ENCODE measurements at regions not wholly inside any gene's neighbourhood (a gene's known extent, or its start where the extent isn't known, plus 50 kb on each side); places are given as distances from the start of the nearest gene placed in this dataset.

GRCh38 chr15:98131924-98132323 lies 171.4 kb downstream of the ARRDC4 start:
- CTCF ChIA-PET = no interaction called here
- no peaks in the 10 kb centered on the region for H3K9me3 ChIP-seq (replicated peaks; ENCODE audit: control insufficient read depth, insufficient read depth, low read length)

GRCh38 chr15:98134905-98135304 lies 174.4 kb downstream of the ARRDC4 start:
- no peak overlapping the region for H3K4me2 ChIP-seq (ENCODE audit: insufficient read depth, low read length)
- ChIA-PET CTCF (no interaction called here), POLR2A (no interaction called here)
- intact Hi-C loops (cut with micrococcal nuclease) (no loop called here), dilution Hi-C loops (cut with MboI; ENCODE audit: extremely low pct_ligation_motif_present, low sequenced_read_pairs) (no loop called here)
- TF ChIP-seq EZH2 (IDR thresholded peaks at IDR 0.05; ENCODE audit: borderline replicate concordance, low read depth, low read length, severe bottlenecking) = no peak
- no peak for TF ChIP-seq POLR2A (IDR thresholded peaks at IDR 0.05; ENCODE audit: low read depth, low read length)
- no peak for TF ChIP-seq MYC (IDR thresholded peaks at IDR 0.05; ENCODE audit: low read depth, low read length)
- no peak for TF ChIP-seq GATA2 (IDR thresholded peaks at IDR 0.05; ENCODE audit: insufficient read depth, insufficient read length, low read depth, low read length)
- no peak for TF ChIP-seq FOS (IDR thresholded peaks at IDR 0.05; ENCODE audit: borderline replicate concordance, insufficient read depth, low read length)
- TF ChIP-seq MAX (IDR thresholded peaks at IDR 0.05; ENCODE audit: insufficient read depth, insufficient read length) = no peak
- no peak for TF ChIP-seq CTCF (IDR thresholded peaks at IDR 0.05; ENCODE audit: extremely low read depth in 1 of 2, insufficient read depth in 1 of 2, low read depth in 1 of 2, low read length in 2 of 2)
- TF ChIP-seq JUN (IDR thresholded peaks at IDR 0.05; ENCODE audit: borderline replicate concordance, insufficient read depth, insufficient read length, low read depth) = no peak
- no peak for TF ChIP-seq POLR2AphosphoS5 (IDR thresholded peaks at IDR 0.05; ENCODE audit: insufficient read depth, low read depth, low read length)
- H3K4me1 ChIP-seq (ENCODE audit: control insufficient read depth, extremely low read depth, insufficient read depth, low read length) = no peaks in the 10 kb centered on the region
- H3K9me1 ChIP-seq (replicated peaks; ENCODE audit: control insufficient read depth, extremely low read depth, insufficient read depth, low read length) = no peaks in the 10 kb centered on the region
- H3K9ac ChIP-seq (replicated peaks; ENCODE audit: extremely low read depth, insufficient read depth, low read length) = no peak overlapping the region
- no peaks in the 10 kb centered on the region for H3K36me3 ChIP-seq (ENCODE audit: control insufficient read depth in 2 of 2, extremely low read depth in 1 of 2, insufficient read depth in 2 of 2, low read length in 2 of 2)
- H4K20me1 ChIP-seq (replicated peaks; ENCODE audit: control insufficient read depth, extremely low read depth, insufficient read depth, low read length) = no peaks in the 10 kb centered on the region
- no peak overlapping the region for H3K4me3 ChIP-seq (replicated peaks in 1 of 3; ENCODE audit: insufficient read depth in 1 of 3, low read depth in 1 of 3, low read length in 3 of 3)
- DNase-seq (ENCODE audit: low read depth, low spot score) (no peak), FAIRE-seq (no peak)
- no peaks in the 10 kb centered on the region for H3K79me2 ChIP-seq (ENCODE audit: control insufficient read depth, insufficient read depth, low read length)
- no TSS peak for BruUV-seq (replicated peaks)
- no peak overlapping the region for H2AFZ ChIP-seq (ENCODE audit: low read depth, low read length)
- H3K9me3 ChIP-seq (replicated peaks; ENCODE audit: control insufficient read depth, insufficient read depth, low read length) = no peaks in the 10 kb centered on the region
- no peak overlapping the region for H3K27ac ChIP-seq (ENCODE audit: insufficient read depth, low read depth, low read length)
- H3K27me3 ChIP-seq (ENCODE audit: control insufficient read depth in 2 of 2, insufficient read depth in 2 of 2, low read length in 2 of 2) = no peaks in the 10 kb centered on the region

More at GRCh38 chr15:98131924-98132323, 171.4 kb downstream of the ARRDC4 start:
- POLR2A ChIA-PET = no interaction called here
- no peaks in the 10 kb centered on the region for H3K4me1 ChIP-seq (ENCODE audit: control insufficient read depth, extremely low read depth, insufficient read depth, low read length)
- no peak overlapping the region for H3K27ac ChIP-seq (ENCODE audit: insufficient read depth, low read depth, low read length)
- no peaks in the 10 kb centered on the region for H3K27me3 ChIP-seq (ENCODE audit: control insufficient read depth in 2 of 2, insufficient read depth in 2 of 2, low read length in 2 of 2)
- no peaks in the 10 kb centered on the region for H3K36me3 ChIP-seq (ENCODE audit: control insufficient read depth in 2 of 2, extremely low read depth in 1 of 2, insufficient read depth in 2 of 2, low read length in 2 of 2)
- H3K4me3 ChIP-seq (replicated peaks in 1 of 3; ENCODE audit: insufficient read depth in 1 of 3, low read depth in 1 of 3, low read length in 3 of 3) = no peak overlapping the region
- dilution Hi-C loops (cut with MboI; ENCODE audit: extremely low pct_ligation_motif_present, low sequenced_read_pairs) (no loop called here), intact Hi-C loops (cut with micrococcal nuclease) (no loop called here)
- H3K9ac ChIP-seq (replicated peaks; ENCODE audit: extremely low read depth, insufficient read depth, low read length) = no peak overlapping the region
- no peak overlapping the region for H3K4me2 ChIP-seq (ENCODE audit: insufficient read depth, low read length)
- no peaks in the 10 kb centered on the region for H4K20me1 ChIP-seq (replicated peaks; ENCODE audit: control insufficient read depth, extremely low read depth, insufficient read depth, low read length)
- TF ChIP-seq GATA2 (IDR thresholded peaks at IDR 0.05; ENCODE audit: insufficient read depth, insufficient read length, low read depth, low read length) = no peak
- no peak for TF ChIP-seq CTCF (IDR thresholded peaks at IDR 0.05; ENCODE audit: extremely low read depth in 1 of 2, insufficient read depth in 1 of 2, low read depth in 1 of 2, low read length in 2 of 2)
- no peak for TF ChIP-seq POLR2AphosphoS5 (IDR thresholded peaks at IDR 0.05; ENCODE audit: insufficient read depth, low read depth, low read length)
- no peaks in the 10 kb centered on the region for H3K9me1 ChIP-seq (replicated peaks; ENCODE audit: control insufficient read depth, extremely low read depth, insufficient read depth, low read length)
- H3K79me2 ChIP-seq (ENCODE audit: control insufficient read depth, insufficient read depth, low read length) = no peaks in the 10 kb centered on the region
- no TSS peak for BruUV-seq (replicated peaks)
- H2AFZ ChIP-seq (ENCODE audit: low read depth, low read length) = no peak overlapping the region
- DNase-seq (ENCODE audit: low read depth, low spot score) = no peak
- no peak for FAIRE-seq
